H1 (cell line): ENCODE measurements at regions not wholly inside any gene's neighbourhood (a gene's known extent, or its start where the extent isn't known, plus 50 kb on each side); places are given as distances from the start of the nearest gene placed in this dataset.

Source experiments
- CHD7 ChIP-seq: fragments of 300-600 bp; sonication (generic); IDR thresholded peaks from 2 replicates; pipeline ENCODE4 v1.7.1; 2012; ENCODE audit warnings: low read length, moderate library complexity, mild to moderate bottlenecking, inconsistent platforms; ENCODE audit not compliant: insufficient replicate concordance

DNA sequence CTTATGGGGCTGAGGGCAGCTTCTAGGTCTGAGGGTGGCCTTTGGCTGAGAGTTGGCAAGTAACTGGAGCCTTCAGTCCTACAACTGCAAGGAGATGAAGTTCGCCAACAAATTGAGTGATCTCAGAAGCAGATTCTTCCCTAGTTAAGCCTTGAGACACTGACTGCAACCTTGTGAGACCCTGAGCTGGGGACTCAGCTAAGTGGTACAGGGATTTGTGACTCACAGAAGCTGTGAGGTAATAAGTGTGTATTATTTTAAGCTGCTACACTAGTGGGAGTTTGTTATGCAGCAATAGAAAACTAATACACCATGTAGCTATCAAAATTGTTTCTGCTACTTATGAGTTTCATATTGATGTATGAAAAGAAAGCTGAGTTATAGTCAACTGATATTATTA is 279.2 kb downstream of the PIK3R1 start (continued):
- TF ChIP-seq CHD7 = no peak
